ENCODE measurements at regions not wholly inside any gene's neighbourhood (a gene's known extent, or its start where the extent isn't known, plus 50 kb on each side); places are given as distances from the start of the nearest gene placed in this dataset.

DNA sequence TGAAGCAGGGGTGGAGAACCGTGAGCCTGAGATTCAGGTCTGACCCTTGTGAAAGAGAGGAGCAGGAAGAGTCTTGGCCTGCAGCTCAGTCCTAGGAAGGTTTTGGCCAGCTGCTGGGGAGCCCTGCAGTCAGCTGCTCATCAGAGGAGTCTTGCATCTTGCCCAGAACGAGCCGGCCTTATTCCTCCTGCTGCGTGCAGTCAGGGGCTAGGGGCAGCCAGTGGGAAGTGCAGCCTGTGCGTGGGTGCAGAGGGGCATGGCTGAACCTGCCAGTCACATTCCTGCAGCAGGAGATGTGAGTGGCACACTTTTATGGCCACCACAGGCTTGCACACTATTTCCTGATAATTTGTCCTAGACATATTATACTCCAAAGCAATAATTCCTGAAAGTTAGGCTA, 278.7 kb downstream of the NPR3 start:
- Histone ChIP-seq H3K4me1 (ENCODE audit: insufficient read depth, low read length) (no peaks in the 10 kb centered on the region), H3K27ac (ENCODE audit: extremely low read length, insufficient read depth, low read length) (no peak overlapping the region), H3K4me3 (replicated peaks in 1 of 3; ENCODE audit: insufficient read depth in 1 of 3, low read depth in 2 of 3, low read length in 3 of 3) (no peak overlapping the region), H3K4me2 (ENCODE audit: low read depth, low read length) (no peak overlapping the region), H3K9ac (ENCODE audit: insufficient read depth, low read depth, low read length) (no peak overlapping the region), H3K79me2 (ENCODE audit: insufficient read depth, low read length) (no peaks in the 10 kb centered on the region), H3K36me3 (replicated peaks in 1 of 2; ENCODE audit: control insufficient read depth in 1 of 2, insufficient read depth in 2 of 2, low read length in 2 of 2) (no peaks in the 10 kb centered on the region), H3K9me3 (ENCODE audit: low read length) (no peaks in the 10 kb centered on the region), H4K20me1 (ENCODE audit: insufficient read depth, low read length) (no peaks in the 10 kb centered on the region), H2AFZ (ENCODE audit: low read length) (no peak overlapping the region), H3K27me3 (ENCODE audit: control insufficient read depth in 1 of 2, insufficient read depth in 2 of 2, low read length in 2 of 2) (no peaks in the 10 kb centered on the region; a peak in 1 of 5 replicates)
- no TSS peak for BruUV-seq (replicated peaks)
- ChIA-PET CTCF (ENCODE audit: low intra/inter-chr PET ratio, low total read pairs) (no interaction called here), POLR2A (no interaction called here)
- FAIRE-seq (no peak), DNase-seq (ENCODE audit: low spot score) (no peak), ATAC-seq (no peak)
- 2% methylated on average over 4 of the region's 5 CpGs for WGBS (ENCODE audit: low lambda C conversion rate)
- in situ Hi-C loops (cut with HindIII; ENCODE audit: extremely low pct_ligation_motif_present, low pct_unique_long_range_greater_than_20kb) (no loop called here), intact Hi-C loops (cut with micrococcal nuclease; ENCODE audit: unreplicated experiment) (loop anchor here (5.0 kb wide), 1 partner anchor 283 kb away; no protein-coding TSS in a partner anchor)
- TF ChIP-seq PPARG (CRISPR knock-in tag; conservative IDR thresholded peaks at IDR 0.05) (no peak), SMARCE1 (IDR thresholded peaks at IDR 0.05; ENCODE audit: borderline replicate concordance) (no peak), KLF9 (CRISPR knock-in tag; IDR thresholded peaks at IDR 0.05; ENCODE audit: low read depth) (no peak), ZZZ3 (CRISPR knock-in tag; IDR thresholded peaks at IDR 0.05; ENCODE audit: borderline replicate concordance) (no peak), ZNF605 (CRISPR knock-in tag; IDR thresholded peaks at IDR 0.05) (no peak), ZNF350 (CRISPR knock-in tag; IDR thresholded peaks at IDR 0.05; ENCODE audit: borderline replicate concordance, low read depth) (no peak), KDM4B (CRISPR knock-in tag; IDR thresholded peaks at IDR 0.05) (no peak), ZNF777 (CRISPR knock-in tag; IDR thresholded peaks at IDR 0.05) (no peak), ZNF253 (CRISPR knock-in tag; IDR thresholded peaks at IDR 0.05; ENCODE audit: borderline replicate concordance) (no peak), ZSCAN21 (CRISPR knock-in tag; IDR thresholded peaks at IDR 0.05; ENCODE audit: borderline replicate concordance) (no peak), ZNF891 (CRISPR knock-in tag; IDR thresholded peaks at IDR 0.05) (no peak)
- TF ChIP-seq, protein P1, sequence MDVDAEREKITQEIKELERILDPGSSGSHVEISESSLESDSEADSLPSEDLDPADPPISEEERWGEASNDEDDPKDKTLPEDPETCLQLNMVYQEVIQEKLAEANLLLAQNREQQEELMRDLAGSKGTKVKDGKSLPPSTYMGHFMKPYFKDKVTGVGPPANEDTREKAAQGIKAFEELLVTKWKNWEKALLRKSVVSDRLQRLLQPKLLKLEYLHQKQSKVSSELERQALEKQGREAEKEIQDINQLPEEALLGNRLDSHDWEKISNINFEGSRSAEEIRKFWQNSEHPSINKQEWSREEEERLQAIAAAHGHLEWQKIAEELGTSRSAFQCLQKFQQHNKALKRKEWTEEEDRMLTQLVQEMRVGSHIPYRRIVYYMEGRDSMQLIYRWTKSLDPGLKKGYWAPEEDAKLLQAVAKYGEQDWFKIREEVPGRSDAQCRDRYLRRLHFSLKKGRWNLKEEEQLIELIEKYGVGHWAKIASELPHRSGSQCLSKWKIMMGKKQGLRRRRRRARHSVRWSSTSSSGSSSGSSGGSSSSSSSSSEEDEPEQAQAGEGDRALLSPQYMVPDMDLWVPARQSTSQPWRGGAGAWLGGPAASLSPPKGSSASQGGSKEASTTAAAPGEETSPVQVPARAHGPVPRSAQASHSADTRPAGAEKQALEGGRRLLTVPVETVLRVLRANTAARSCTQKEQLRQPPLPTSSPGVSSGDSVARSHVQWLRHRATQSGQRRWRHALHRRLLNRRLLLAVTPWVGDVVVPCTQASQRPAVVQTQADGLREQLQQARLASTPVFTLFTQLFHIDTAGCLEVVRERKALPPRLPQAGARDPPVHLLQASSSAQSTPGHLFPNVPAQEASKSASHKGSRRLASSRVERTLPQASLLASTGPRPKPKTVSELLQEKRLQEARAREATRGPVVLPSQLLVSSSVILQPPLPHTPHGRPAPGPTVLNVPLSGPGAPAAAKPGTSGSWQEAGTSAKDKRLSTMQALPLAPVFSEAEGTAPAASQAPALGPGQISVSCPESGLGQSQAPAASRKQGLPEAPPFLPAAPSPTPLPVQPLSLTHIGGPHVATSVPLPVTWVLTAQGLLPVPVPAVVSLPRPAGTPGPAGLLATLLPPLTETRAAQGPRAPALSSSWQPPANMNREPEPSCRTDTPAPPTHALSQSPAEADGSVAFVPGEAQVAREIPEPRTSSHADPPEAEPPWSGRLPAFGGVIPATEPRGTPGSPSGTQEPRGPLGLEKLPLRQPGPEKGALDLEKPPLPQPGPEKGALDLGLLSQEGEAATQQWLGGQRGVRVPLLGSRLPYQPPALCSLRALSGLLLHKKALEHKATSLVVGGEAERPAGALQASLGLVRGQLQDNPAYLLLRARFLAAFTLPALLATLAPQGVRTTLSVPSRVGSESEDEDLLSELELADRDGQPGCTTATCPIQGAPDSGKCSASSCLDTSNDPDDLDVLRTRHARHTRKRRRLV (CRISPR knock-in tag; IDR thresholded peaks at IDR 0.05), result no peak
- TF ChIP-seq, protein P2, sequence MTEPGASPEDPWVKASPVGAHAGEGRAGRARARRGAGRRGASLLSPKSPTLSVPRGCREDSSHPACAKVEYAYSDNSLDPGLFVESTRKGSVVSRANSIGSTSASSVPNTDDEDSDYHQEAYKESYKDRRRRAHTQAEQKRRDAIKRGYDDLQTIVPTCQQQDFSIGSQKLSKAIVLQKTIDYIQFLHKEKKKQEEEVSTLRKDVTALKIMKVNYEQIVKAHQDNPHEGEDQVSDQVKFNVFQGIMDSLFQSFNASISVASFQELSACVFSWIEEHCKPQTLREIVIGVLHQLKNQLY (CRISPR knock-in tag; IDR thresholded peaks at IDR 0.05), result no peak
